LNCaP clone FGC (cell line): ENCODE measurements at regions not wholly inside any gene's neighbourhood (a gene's known extent, or its start where the extent isn't known, plus 50 kb on each side); places are given as distances from the start of the nearest gene placed in this dataset.
"Not testable (repeated sequence)": the region's sequence is repeated elsewhere in the genome, so short reads cannot be mapped to it uniquely, and the experiment has no call there.

Source experiments
- DNase-seq: peaks from one replicate; pipeline ENCODE4 v3.0.0-alpha.2; 2011; ENCODE audit warnings: low read depth
- H3K4me3 ChIP-seq: 2 replicates; pipeline ENCODE4 v1.5.1; 2011; ENCODE audit warnings: mild to moderate bottlenecking, low read depth, low read length, control low read depth
- CTCF ChIP-seq: IDR thresholded peaks from 2 replicates; pipeline ENCODE4 v1.5.1; 2012; ENCODE audit warnings: mild to moderate bottlenecking; ENCODE audit not compliant: control insufficient read depth, insufficient read depth; ENCODE audit errors: extremely low read depth

GRCh38 chr3:144470666-144471065 is 499.0 kb downstream of the DIPK2A start:
- TF ChIP-seq CTCF, result no peak
- H3K4me3 ChIP-seq, result no peak overlapping the region
- no peak for DNase-seq

- no peak overlapping the region for H3K4me3 ChIP-seq
- no peak for DNase-seq
- no peak for TF ChIP-seq CTCF
These were observed 506.0 kb downstream of the DIPK2A start for GRCh38 chr3:144477593-144477992.

GRCh38 chr3:144480416-144480919 is 508.8 kb downstream of the DIPK2A start:
- H3K4me3 ChIP-seq, result no peak overlapping the region
- no peak for DNase-seq
- no peak for TF ChIP-seq CTCF

GRCh38 chr3:144482876-144483275 is 511.3 kb downstream of the DIPK2A start:
- DNase-seq, result no peak
- H3K4me3 ChIP-seq, result no peak overlapping the region
- no peak for TF ChIP-seq CTCF

- no peak for TF ChIP-seq CTCF
- H3K4me3 ChIP-seq, result no peak overlapping the region
These were observed 515.4 kb downstream of the DIPK2A start for GRCh38 chr3:144487011-144487410.

GRCh38 chr3:144488927-144489326 is 517.3 kb downstream of the DIPK2A start:
- no peak for DNase-seq
- no peak overlapping the region for H3K4me3 ChIP-seq
- no peak for TF ChIP-seq CTCF

More at GRCh38 chr3:144487011-144487410, 515.4 kb downstream of the DIPK2A start:
- DNase-seq, result no peak

GRCh38 chr3:144491333-144491732 is 519.7 kb downstream of the DIPK2A start:
- TF ChIP-seq CTCF, result no peak
- no peak for DNase-seq
- H3K4me3 ChIP-seq, result no peak overlapping the region

GRCh38 chr3:144494651-144495050 is 523.0 kb downstream of the DIPK2A start:
- not testable (repeated sequence) for DNase-seq, H3K4me3 ChIP-seq
